NCI-H1105 (cell line): ENCODE measurements at regions not wholly inside any gene's neighbourhood (a gene's known extent, or its start where the extent isn't known, plus 50 kb on each side); places are given as distances from the start of the nearest gene placed in this dataset.
"Not testable (repeated sequence)": the region's sequence is repeated elsewhere in the genome, so short reads cannot be mapped to it uniquely, and the experiment has no call there.

Source experiments
- DNase-seq: peaks from one replicate; lab custom pipeline; 2025; lab: John Stamatoyannopoulos, UW

DNA sequence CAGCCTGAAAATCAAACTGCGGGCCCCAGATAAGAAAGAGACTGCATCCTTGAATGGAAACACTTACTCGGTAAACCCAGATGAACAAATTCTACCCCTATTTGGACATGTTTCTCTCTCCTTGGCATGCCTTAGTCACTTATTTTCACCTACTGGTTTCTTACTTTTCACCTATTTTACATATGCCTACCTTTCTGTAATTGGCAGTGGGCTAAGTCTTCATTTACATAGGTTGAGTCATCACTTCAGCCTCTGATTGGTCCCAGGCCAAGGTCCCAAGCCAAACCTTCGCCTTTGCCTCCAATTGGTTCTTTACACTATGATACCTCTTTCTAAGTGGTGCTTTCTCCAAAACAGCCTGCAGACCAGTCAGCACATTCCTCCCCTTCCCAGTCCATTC lies 111.3 kb downstream of the DYRK2 start:
- DNase-seq, result no peak

DNA sequence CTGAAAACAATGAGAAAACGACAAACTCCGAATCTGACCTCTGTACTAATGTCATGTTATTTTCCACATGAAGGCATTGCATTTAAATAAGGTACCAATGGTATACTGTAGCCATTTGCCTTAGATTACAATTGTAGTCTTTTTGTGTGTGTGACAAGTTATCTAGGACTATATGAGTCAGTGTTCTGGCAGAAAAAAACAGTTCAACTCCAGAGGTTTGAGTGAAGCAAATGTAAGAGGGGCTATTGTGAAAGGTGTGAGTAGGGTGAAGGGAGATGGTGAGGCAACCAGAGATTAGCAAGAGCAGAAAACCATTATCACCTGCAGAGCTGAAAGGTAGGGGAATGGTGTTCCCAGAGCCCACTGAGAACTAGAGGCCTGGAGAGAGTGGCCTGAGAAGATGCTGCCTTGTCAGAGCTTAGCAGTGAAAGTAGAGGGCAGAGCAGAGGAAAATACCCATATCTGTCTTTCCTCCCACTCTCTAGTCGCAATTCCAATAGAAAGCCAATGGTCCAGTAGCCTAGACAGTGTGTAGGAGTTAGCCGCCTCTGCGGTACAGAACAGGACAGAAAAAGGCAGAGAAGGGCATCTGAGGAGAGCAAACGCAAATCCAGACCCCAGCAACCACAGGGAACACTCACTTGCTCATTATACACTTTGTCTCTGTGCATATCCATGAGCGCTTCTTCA lies 112.2 kb downstream of the DYRK2 start:
- DNase-seq, result no peak

DNA sequence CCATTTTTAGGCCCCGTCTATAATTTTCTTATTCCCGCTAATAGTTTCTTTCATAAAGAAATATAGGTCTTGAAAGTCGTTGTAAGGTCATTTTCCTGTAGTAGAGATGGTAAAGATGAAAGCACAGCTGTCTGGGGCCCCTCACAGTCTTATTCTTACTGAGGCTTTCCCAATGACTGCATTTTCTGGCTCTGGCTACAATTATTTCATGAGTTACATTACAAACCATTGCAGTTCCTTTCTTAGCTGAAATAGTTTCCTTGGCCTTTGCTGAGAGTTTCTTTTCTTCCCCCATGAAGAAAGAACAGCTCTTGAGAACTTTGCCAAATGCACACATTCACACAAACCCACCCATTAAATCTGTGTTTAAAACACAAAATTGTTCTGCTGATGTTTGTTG lies 113.0 kb downstream of the DYRK2 start:
- DNase-seq, result no peak

DNA sequence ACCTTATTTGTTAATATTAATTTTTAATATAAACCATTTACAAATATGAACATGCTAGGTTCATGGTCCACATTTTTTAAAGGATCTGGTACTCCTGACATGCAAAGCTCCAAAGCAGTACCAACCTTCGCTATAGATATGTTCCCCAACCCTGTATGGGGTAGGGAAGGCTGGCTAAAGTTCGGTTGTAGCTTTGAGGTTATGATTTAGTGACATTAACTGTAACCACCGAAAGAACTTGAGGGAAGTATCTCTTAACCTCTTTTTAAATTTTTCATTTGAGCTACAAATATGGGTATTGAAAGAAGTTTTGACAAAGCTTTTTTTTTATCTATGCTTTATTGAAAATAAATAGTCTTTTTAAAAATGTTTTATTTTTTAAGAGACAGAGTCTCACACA lies 115.5 kb downstream of the DYRK2 start:
- no peak for DNase-seq

DNA sequence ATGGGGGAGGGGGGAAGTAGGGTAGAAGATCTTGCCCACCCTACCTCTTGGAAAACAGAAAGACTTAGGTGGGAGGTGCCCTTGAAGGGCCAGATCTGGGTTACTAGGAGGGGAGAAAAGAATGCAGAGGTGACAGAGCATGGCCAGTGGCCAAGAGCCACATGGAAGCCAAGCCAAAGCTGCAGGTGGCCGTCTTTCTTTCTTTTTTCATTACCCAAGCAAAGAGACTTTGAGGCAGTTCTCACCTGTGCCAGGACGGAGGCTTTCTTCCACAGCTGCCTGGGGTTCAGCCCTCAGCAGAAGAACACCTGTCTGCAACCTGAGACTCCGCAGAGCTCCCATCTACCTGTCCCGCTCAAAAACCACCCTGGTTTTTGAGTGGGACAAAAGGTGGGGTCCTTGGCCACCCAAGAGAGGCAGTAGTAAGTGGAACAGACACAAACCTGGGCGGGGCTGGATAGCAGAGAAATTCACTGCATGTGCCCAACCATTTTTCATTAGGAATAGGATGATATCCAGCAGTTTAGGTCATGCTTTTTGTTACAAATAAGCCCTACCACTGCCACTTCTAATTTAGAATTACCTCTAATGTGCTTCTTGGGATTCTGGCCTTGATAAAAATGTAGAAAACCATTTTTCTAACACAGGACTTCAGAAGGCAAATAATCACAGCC lies 116.5 kb downstream of the DYRK2 start:
- peak; percentile 80 for DNase-seq

DNA sequence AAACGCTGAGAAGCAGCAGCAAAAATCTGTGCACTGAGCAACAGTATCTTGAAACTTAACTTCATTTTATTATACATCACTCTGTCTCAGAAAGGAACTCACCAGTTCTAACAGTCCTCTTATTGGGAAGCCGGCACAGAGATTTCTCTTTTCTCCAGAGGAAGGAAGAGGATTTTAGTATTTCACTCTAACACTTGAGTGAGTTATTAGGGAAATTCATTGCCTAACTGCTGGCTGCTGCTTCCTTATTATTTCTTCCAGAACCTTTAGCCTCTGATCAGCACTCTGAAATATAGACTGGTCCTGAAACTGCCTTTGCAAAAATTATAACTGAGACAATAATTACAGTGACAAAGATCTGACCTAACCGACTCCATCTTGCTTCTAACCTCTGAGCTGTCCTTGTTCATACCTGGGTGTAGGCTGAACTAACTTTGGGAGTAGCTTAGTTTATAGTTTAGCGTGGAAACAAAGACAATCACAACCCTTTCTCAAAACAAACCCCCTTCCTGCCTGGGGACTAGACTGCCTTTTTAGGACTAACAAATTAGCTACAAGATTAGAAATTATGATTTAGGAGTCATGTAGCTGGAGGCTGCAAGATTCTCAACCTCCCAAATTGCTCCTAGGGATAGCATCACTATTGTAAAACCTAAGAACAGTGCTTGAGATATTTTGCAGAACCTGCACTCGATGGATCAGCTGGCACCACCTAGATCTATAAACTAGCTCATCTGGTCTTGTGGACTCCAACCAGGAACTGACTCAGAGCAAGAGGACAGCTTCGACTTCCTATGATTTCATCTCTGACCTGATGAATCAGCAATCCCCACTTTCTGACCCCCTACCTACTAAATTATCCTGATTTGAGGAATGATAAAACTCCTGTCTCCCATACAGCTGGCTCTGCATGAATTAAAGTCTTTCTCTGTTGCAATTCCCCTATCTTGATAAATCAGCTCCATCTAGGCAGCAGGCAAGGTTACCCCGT lies 117.5 kb downstream of the DYRK2 start:
- no peak for DNase-seq

DNA sequence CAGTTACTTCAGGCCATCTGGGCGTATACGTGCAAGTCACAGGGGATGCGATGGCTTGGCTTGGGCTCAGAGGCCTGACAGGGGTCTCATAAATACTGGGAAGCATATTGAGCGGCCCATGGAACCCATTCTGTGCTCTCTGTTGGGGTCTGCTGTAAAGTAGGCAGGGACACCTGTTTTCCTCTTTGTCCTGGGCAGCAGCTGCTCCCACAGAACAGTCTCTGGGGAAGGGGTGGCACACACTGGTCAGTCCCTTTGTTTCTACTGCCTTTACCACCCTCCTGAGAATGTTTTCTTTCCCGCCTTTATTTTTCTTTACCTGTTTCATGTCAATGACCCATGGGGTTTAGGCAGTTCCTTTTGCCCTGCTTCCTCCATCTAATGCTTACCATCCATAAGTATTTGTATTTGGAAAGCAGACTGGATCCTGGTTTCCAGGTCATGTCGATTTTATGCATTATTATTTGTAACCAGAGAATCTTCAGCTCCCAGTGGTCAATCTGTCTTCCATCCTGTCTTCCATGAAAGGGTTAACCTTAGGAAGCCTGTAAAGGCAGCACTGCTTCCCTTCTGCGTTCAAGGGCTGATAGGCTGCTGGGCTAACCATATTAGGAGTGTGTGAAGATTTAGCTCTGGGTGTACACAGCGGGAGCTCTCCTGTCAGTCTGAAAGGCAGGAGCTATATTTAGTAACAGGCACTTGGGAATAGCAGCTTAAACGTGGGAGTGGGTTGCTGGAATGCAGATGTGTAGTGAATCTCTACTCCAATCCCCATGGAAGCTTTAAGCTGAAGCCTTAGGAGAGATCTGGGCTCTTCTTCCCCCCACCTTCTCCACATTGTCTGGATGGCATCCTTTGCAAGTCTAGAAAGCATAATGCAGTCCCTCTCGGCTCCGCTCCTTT lies 124.0 kb downstream of the DYRK2 start:
- peak; percentile 7 for DNase-seq

DNA sequence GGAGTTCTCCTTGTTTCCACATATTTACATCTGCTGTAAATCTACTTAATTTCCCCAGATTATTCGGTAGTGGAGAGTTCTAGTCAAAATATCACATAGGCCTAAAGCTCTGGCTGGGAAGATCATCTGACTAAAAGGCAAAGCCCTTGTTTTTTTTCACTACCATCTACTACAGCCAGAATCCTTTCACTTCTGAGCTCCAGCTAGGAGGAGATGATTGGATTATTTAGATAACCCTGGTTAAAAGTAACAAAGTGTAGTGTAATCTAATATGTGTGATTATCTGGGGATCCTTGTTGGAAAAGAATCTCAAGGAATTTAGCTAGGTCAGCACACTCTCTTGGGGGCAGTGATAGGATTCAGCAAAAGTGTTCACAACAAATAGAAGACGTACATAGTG lies 125.4 kb downstream of the DYRK2 start:
- no peak for DNase-seq

DNA sequence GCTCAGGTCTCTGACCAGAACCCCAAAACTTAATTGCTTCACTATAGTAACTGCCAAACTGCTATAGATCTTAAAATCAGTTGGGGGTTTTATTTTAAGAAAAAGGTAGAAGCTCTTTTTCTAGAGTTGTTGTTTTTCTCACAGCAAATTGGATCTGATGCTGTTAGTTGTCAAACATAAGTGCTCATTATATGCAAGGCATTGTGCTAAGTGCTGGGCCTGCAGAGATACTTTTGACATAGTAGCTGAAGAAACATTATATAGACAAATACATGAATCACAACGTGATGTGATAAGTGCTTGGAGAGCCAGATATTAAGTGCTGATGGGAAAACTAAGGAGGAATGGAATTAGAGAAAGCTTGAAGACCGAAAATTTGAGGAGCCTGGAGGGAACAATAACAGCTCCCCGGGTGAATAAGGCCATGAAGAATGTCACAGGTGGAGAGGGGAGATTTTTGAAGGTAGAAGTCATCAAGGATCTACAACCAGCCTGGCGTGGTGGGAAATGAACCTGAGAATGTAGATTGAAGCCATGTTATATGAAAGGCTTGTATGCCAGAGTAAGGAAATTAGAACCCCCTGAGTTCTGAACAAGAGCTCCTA lies 126.5 kb downstream of the DYRK2 start:
- DNase-seq, result no peak

DNA sequence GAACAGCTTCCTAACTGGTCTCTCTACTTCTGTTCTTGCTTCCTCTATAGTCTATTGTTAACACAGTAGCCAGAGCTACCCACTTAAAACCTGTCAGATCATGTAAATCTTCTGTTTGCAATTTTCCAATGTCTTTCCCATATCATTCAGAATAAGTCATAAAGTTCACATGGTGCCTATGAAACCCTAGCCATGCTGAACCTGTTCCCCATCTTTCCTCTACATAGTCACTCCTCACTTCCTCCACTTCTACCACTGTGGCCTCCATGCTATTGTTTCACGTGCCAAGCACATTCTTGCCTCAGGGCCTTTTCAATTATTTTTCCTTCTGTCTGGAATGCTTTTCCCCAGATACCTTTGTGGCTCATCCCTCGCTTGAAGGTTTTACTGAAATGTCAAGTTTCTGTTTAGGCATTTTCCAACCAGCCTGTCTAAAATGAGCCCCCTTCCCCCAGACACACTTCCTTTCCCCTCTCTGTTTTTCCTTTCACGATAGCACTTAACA lies 132.1 kb downstream of the DYRK2 start:
- no peak for DNase-seq

DNA sequence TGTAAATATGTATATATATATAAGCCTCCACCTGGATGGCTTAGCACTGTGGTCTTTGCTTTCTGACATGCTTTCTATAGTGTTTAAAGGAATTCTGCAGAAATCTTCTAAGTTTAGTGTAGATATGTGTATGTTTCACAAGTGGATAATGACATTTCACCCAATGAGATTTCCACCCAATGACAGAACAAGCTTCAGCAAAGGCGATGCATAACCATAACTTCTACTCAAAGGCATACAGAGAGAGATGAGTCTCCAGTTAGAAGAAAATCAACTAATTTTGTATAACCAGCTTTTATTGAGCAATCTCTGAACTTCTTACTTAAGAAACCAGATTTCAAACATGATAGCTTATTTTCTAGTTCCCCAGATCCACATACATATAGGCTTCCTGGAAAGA lies 134.0 kb downstream of the DYRK2 start:
- DNase-seq, result no peak

DNA sequence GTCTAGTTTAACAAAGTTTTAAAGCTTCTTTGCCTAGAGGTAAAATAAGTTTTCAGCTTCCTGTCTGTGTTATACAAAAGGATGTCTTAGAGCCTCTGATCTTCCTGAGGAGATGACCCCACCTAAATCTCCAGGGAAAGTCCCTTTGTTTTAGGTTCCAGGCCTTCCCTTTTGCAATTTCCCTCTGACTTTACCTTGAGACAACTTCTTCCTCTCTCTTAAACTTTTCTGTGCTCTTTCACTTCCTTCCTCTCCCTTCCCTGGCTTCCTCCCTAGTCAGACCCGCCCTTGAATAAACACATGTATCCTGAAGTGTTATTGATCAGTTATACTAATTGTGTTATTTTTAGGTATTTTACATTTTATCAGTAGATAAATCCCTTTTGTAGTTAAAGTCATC lies 134.8 kb downstream of the DYRK2 start:
- no peak for DNase-seq

DNA sequence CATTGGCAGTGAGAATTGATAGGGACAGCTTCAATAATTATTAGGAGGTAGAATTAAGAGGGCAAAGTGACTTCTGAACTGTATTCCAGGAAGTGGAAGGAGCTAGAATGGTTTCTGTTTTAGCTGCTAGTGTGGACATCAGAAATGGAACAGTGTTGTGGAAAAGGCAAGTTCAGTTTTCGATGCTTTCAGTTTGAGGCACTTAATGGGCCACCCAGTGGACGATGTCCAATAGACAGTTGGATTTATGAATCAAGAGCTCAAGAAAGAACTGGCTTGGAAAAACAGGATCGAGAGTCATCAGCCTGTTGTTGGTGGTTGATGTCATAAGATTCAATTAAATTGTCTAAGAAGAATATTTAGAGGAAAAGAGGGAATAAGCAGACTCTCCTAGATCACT lies 136.3 kb downstream of the DYRK2 start:
- no peak for DNase-seq

DNA sequence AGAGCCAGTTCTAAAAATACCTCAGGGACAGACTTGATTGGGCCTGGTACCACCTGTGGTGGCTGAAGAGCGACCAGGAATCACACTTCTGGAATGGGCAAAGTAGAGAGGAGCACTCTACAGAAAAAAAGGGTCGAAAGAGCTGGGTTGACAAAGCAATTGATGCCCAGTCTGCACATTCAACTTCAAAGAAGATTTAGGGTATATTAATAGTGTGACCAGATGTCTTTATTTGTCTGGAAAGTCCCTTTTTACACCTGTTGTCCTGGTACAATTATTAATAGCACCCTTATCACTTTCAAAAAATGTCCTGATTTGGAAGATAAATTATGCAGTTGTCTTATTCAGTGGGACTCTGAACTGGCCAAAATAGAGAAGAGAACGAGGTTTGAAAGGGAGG lies 137.5 kb downstream of the DYRK2 start:
- DNase-seq, result no peak

DNA sequence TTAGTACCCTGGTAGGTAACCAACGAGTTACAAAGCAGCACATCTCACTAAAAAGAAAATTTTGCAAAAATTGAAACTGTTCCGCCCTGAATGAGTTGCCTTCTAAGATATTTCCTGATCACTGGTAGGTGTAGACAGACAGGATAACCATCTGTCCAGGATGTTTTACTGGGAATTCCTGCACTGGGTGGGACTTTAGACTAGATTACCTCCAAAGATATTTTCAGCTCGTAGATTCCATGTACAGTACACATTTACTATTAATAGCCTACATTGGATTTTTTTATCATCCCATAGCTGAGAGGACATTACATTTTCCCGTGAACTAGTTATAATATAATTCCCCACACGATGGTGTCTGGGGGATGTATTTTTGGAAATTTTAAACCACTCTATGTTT lies 139.6 kb downstream of the DYRK2 start:
- no peak for DNase-seq

DNA sequence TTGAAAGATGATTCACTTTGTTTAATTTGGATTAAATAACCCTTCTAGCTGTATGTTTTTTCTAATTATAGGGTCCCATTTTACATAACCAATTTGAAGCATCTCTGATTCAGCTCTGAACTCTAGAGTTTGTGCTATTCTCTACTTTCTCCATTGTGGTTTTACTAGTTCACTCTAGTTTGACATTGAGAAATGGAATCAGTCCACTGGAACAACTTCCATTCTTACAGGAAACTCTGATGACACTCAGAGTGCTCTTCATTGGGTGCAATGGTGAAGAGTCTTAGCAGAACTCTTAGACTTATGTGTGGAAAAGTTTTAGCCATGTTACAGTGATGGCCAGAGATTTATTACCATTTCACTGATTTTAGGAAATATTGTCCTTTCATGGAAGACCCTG lies 140.7 kb downstream of the DYRK2 start:
- DNase-seq, result no peak

DNA sequence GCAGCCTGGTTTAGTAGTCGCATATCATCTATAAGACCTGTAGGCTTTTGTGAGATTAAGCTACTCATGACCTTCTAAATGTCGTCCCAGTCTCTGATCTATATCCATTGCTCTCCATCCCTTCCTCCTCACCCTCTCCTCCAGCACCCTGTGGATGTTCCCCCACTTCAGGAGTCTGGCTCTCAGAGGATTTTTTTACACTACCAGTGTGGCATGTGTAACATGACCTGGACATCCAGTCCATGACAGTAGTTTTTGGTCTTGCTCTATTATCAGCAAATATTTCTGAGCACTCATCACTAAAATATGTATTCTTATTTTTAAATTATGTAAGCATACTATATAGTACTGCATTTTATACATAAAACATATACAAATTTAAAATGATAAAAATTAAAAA lies 142.1 kb downstream of the DYRK2 start:
- DNase-seq, result no peak

DNA sequence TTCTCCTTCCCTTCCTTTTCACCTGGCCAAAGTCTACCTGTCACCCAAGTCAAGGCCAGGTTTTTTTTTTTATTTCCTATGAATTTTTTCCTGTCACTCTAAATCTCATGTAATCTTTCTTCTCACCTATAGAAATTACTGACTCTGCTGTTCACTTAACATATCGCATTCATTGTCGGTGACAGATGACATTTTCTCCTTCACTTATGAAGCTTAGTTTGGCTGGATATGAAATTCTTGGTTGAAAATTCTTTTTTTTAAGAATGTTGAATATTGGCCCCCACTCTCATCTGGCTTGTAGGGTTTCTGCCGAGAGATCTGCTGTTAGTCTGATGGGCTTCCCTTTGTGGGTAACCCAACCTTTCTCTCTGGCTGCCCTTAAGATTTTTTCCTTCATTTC lies 142.8 kb downstream of the DYRK2 start:
- not testable (repeated sequence) for DNase-seq

DNA sequence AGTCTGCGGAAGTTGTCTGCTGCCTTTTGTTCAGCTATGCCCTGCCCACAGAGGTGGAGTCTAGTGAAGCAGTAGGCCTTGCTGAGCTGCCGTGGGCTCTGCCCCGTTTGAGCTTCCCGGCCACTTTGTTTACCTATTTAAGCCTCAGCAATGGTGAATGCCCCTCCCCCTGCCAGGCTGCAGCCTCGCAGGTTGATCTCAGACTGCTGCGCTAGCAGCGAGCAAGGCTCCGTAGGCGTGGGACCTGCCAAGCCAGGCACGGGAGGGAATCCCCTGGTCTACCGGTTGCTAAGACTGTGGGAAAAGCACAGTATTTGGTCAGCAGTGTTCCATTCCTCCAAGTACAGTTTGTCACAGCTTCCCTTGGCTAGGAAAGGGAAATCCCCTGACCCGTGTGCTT lies 143.6 kb downstream of the DYRK2 start:
- DNase-seq, result no peak

DNA sequence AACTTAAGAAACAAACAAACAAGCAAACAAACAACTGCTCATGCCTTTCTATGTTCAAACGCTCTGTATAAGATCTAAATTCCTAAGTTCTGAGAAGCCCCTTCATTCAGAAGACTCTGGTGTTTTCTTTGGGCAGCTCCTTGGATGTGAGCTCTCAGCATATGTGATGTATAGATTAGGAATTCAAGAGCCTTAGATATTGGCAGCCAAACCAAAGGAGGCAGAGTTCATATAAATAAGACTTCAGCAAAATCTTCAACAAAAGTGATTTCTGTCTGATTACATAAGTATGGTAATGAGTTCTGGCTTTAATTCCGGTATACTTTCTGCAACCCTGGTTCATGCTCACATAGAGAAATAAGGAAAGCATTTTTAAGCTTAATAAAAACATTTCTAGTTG lies 145.6 kb downstream of the DYRK2 start:
- no peak for DNase-seq

DNA sequence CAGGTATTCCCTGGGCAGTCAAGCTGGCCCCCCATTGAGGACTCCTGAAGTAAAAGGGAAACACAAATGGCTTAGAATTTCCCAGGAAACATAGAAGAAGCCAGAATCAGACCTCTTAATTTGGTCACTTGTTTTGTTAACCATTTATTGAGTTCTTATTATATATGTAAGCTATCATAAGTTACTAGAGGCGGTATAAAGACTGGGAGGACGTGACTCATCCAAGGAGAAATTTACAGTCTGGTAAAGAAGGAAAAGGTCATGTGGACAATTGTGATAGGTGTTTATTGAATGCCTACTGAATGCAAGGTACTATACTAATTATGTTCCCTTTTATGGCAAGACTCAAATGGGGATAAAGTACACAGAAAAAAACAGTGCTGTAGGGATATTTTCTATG lies 146.7 kb downstream of the DYRK2 start:
- no peak for DNase-seq
